ENCODE measurements at regions not wholly inside any gene's neighbourhood (a gene's known extent, or its start where the extent isn't known, plus 50 kb on each side); places are given as distances from the start of the nearest gene placed in this dataset.

DNA sequence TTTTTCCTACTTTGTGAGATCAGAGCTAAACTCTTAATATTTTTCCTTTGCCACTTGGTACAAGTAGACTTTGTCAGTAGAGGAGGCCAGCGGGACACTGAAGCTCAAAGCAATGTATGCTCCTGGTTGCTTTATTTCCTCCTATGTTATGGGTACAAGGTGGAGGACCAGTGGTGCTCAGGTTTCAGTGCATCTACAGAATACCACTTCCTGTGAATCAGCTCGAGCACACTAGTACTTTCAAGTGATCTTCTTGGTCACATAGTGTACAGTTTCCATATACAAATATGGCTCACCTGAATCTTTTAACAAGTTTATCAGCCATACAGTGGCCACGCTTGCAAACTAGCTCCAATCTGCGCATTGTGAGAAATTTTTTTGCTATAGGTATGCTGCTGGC, 1674.8 kb upstream of the TMEFF2 start:
- Histone ChIP-seq H3K27ac (ENCODE audit: insufficient read depth, low read depth, low read length) (no peak overlapping the region), H3K4me1 (ENCODE audit: control insufficient read depth, extremely low read depth, insufficient read depth, low read length) (no peaks in the 10 kb centered on the region), H3K9me1 (replicated peaks; ENCODE audit: control insufficient read depth, extremely low read depth, insufficient read depth, low read length) (no peaks in the 10 kb centered on the region), H2AFZ (ENCODE audit: low read depth, low read length) (no peak overlapping the region), H3K79me2 (ENCODE audit: control insufficient read depth, insufficient read depth, low read length) (no peaks in the 10 kb centered on the region), H3K36me3 (ENCODE audit: control insufficient read depth in 2 of 2, extremely low read depth in 1 of 2, insufficient read depth in 2 of 2, low read length in 2 of 2) (no peaks in the 10 kb centered on the region), H3K4me3 (replicated peaks in 1 of 3; ENCODE audit: insufficient read depth in 1 of 3, low read depth in 1 of 3, low read length in 3 of 3) (no peak overlapping the region), H3K27me3 (ENCODE audit: control insufficient read depth in 2 of 2, insufficient read depth in 2 of 2, low read length in 2 of 2) (no peaks in the 10 kb centered on the region), H4K20me1 (replicated peaks; ENCODE audit: control insufficient read depth, extremely low read depth, insufficient read depth, low read length) (no peaks in the 10 kb centered on the region), H3K9me3 (replicated peaks; ENCODE audit: control insufficient read depth, insufficient read depth, low read length) (no peaks in the 10 kb centered on the region), H3K4me2 (ENCODE audit: insufficient read depth, low read length) (no peak overlapping the region), H3K9ac (replicated peaks; ENCODE audit: extremely low read depth, insufficient read depth, low read length) (no peak overlapping the region)
- intact Hi-C loops (cut with micrococcal nuclease) (no loop called here), dilution Hi-C loops (cut with MboI; ENCODE audit: extremely low pct_ligation_motif_present, low sequenced_read_pairs) (no loop called here)
- ChIA-PET CTCF (interaction anchor here (0.8 to 1.0 kb wide), 2 partner anchors 11 to 94 kb away, joined by 3 read pairs; no protein-coding TSS in a partner anchor), POLR2A (no interaction called here)
- TF ChIP-seq CTCF (IDR thresholded peaks at IDR 0.05; ENCODE audit: extremely low read depth in 1 of 2, insufficient read depth in 1 of 2, low read depth in 1 of 2, low read length in 2 of 2), result no peak
- no peak for TF ChIP-seq POLR2AphosphoS5 (IDR thresholded peaks at IDR 0.05; ENCODE audit: insufficient read depth, low read depth, low read length)
- no peak for TF ChIP-seq FOS (IDR thresholded peaks at IDR 0.05; ENCODE audit: borderline replicate concordance, insufficient read depth, low read length)
- no peak for TF ChIP-seq MYC (IDR thresholded peaks at IDR 0.05; ENCODE audit: low read depth, low read length)
- TF ChIP-seq, protein P1, sequence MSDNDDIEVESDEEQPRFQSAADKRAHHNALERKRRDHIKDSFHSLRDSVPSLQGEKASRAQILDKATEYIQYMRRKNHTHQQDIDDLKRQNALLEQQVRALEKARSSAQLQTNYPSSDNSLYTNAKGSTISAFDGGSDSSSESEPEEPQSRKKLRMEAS (IDR thresholded peaks at IDR 0.05; ENCODE audit: insufficient read depth, insufficient read length), result no peak
- TF ChIP-seq JUN (IDR thresholded peaks at IDR 0.05; ENCODE audit: borderline replicate concordance, insufficient read depth, insufficient read length, low read depth), result no peak
- no peak for TF ChIP-seq EZH2 (IDR thresholded peaks at IDR 0.05; ENCODE audit: borderline replicate concordance, low read depth, low read length, severe bottlenecking)
- TF ChIP-seq POLR2A (IDR thresholded peaks at IDR 0.05; ENCODE audit: low read depth, low read length), result no peak
- BruUV-seq (replicated peaks), result no TSS peak
- FAIRE-seq (no peak), DNase-seq (ENCODE audit: low read depth, low spot score) (no peak)

Measured in endothelial cell of umbilical vein (primary cell).